Middle frontal gyrus (tissue), 1 donor: ENCODE measurements at regions not wholly inside any gene's neighbourhood (a gene's known extent, or its start where the extent isn't known, plus 50 kb on each side); places are given as distances from the start of the nearest gene placed in this dataset.
"Not testable (repeated sequence)": the region's sequence is repeated elsewhere in the genome, so short reads cannot be mapped to it uniquely, and the experiment has no call there.

Experiments
- DNase-seq: peaks from one replicate; pipeline ENCODE4 v3.0.0-alpha.2; 2015; ENCODE audit warnings: low spot score; ENCODE audit errors: extremely low spot score

DNA sequence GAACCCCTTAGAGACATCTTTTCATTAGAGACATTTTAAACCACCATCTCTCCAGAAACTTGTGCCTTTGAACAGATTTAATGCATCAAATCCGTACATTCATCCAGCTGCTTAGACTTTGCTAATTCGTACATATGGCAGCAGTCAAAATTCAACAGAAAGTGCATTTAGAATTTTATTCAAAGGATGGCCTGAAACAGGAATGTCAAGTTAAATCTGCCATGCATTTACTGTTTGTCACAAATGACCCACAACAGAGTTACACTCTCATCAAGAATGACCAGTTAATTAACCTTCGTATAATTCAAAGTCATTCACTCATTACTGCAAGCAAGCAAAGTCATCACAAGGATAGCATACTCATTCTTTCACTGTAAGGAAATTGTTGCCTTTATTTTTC lies 284.3 kb downstream of the SLC7A11 start:
- no peak for DNase-seq

DNA sequence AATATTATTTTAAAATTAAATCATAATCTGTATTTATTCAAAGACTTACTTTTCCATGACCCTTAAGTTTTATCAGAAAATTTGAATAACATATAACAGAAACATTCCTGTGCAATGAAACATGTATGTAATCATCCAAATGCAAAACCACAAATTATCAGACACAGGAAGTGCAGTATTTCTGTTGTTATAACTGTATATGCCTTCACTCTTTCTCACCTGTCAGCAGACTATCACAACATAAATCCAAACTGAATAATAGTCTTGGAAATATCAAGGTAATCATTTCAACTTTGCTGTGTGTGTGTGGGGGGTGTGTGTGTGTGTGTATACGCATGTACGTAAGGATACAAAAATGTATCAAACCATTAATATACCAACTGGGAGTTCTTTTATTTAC lies 285.9 kb downstream of the SLC7A11 start:
- no peak for DNase-seq

DNA sequence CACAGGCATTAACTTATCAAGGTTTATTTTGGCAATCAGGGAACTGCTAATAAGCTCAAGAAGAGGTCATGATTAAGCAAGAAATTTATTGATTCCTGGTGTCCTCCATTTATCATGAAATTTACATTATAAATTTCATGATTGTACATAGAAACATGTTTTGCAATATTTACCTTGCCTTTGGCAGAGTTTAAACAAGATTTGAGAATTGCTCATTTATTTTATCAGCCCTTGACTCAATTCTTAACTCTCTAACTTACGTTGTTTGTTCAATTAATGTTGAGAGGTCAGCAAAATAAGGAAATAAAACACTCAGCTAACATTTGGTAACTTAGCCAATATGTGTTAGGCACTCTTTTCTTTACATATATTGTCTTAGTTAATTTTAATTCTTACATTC lies 286.6 kb downstream of the SLC7A11 start:
- DNase-seq, result no peak

DNA sequence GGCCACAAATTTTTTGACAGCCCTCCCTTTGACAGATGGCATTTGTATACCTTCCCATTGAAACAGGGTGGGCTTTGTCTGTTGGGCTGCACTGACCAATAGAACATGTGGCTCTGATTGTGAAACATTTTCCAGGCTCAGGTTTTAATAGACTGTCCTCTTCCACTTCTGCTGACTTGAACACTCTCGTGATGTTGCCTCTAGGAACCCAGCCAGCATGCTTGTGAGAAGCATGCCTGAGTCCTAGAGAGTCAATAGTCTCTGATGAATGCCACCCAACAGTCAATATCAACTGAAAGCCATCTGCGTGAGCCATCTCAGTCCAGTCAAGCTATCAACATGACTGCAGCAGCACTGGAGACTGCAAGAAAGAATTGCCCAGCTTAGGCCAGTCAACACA lies 290.0 kb downstream of the SLC7A11 start:
- DNase-seq, result no peak

DNA sequence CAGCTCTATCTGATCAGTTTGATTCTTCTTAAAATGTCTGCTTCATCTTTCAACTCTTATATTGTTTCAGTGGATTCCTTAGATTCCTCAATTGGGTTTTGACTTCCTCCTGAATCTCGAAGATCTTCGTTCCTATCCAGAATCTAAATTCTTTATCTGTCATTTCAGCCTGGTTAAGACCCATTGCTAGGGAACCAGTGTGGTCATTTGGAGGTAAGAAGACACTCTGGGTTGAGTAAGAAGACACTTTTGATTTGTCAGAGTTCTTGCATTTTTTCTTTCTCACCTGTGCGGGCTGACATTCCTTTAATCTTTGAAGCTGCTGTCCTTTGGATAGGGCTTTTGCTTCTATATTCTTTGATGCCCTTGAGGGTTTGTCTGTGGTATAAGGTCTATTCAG lies 291.9 kb downstream of the SLC7A11 start:
- DNase-seq, result no peak

DNA sequence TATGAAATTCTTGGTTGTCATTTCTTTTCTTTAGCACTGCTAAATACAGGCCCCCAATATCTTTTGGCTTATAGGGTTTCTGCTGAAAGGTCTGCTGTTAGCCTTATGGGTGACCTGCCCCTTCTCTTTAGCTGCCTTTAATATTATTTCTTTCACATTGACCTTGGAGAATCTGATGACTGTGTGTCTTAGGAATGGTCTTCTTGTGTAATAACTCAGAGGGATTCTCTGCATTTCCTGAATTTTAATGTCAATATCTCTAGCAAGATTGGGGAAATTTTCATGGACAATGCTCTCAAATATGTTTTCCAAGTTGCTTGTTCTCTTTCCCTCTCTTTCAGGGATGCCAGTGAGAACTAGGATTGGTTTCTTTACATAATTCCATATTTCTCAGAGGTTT lies 292.4 kb downstream of the SLC7A11 start:
- no peak for DNase-seq

DNA sequence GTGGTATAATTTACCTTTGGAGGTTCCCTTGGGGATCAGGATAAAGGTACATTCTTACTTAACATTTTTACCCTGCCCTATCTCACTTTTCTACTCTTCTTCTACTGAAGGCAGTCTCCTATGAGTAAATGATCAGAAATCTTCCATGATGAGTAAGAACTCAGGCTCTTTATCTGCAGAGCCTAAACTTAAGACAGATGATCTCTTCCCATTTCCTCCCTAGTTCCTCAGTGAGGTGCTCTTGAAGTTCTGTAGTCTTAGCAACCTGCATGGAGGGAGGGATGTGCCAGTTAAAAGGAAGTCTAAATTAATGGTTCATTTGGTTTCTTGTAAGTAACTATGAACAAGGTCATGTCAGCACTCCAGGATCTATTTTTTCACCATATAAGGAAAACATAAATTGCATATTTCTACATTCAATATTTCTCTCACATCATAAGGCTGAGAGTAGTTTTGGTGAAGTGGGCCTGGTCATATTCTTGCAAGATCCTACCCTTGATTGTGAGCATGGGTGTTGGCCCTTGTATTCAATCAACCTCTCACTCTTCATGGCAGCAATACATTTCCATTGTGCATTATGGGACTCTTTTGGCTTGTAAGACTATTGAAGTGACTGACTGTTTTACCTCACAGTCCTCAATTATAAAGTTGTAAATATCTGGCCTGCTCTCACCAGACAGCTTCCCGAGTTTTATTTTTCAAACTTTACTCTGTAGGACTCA lies 295.5 kb downstream of the SLC7A11 start:
- no peak for DNase-seq

DNA sequence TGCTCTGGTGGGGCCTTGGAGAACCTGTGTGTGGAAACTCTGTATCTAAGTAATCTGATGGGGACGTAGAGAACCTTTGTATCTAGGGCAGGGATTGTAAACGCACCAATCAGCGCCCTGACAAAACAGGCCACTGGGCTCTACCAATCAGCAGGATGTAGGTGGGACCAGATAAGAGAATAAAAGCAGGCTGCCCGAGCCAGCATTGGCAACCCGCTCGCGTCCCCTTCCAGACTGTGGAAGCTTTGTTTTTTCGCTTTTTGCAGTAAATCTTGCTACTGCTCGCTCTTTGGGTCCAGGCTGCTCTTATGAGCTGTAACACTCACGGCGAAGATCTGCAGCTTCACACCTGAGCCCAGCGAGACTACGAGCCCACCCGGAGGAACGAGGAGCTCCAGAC lies 299.3 kb downstream of the SLC7A11 start:
- DNase-seq, result not testable (repeated sequence)

DNA sequence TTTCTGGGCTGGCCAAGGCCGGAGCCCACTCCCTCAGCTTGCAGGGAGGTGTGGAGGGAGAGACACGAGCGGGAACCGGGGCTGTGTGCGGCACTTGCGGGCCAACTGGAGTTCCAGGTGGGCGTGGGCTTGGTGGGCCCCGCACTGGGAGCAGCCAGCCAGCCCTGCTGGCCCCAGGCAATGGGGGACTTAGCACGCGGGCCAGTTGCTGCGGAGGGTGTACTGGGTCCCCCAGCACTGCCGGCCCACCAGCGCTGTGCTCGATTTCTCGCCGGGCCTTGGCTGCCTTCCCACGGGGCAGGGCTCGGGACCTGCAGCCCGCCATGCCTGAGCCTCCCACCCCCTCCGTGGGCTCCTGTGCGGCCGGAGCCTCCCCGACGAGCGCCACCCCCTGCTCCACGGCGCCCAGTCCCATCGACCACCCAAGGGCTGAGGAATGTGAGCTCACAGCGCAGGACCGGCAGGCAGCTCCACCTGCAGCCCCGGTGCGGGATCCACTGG lies 300.1 kb downstream of the SLC7A11 start:
- DNase-seq, result not testable (repeated sequence)

DNA sequence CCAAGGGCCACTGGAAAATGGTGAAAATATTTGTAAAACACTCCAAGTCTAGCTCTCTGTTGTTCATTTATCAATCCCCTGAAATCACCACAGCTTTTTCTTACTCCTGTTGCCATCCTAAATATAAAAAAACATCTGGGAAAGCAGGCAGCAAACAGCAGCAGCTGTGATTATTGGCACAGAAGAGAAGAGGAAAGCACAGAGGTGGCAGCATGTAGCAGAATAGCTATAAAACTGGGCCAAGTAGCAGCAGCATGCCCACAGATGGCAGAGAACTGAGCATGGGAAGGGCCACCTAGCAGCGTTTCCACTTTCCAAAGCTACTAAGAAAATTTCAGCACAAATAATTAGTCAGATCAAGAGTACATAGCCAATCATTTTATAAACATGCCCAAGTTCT lies 307.2 kb downstream of the SLC7A11 start:
- no peak for DNase-seq

DNA sequence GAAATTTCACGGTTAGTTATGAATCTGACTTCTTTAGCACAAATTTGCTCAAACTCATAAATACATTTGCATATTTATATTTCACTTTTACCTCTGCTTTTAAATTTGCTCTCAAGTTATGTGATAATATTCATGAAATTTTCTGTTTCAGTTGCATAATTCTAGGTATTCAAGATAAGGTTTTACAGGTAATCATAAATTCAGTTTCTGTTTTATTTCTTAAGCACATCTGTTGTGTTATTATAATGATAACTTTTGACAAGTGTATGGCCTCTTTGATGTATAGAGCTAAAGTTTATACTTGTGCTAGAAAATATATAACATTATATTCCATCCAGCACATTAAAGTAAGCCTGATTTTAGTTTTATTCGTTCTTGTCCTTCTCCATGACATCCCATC lies 308.1 kb downstream of the SLC7A11 start:
- DNase-seq, result no peak

DNA sequence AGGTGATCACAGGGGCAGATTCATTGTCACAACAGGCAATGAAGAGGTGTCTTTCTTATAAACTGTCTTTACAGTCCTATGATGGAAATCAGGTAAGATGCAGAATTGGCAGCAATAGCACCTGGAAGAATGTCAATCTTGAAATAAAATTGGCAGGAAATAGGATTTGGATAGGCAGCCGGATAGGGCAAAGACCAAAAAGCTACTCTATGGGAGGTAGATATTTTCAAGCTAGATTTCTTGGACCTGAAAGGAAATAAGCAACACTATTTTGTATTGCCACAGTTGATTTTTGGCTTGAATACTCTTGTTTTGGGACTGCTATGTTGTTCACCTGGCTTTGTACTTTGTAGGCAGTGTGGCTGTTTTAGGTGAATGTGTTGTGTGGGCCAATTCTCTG lies 314.2 kb downstream of the SLC7A11 start:
- no peak for DNase-seq

DNA sequence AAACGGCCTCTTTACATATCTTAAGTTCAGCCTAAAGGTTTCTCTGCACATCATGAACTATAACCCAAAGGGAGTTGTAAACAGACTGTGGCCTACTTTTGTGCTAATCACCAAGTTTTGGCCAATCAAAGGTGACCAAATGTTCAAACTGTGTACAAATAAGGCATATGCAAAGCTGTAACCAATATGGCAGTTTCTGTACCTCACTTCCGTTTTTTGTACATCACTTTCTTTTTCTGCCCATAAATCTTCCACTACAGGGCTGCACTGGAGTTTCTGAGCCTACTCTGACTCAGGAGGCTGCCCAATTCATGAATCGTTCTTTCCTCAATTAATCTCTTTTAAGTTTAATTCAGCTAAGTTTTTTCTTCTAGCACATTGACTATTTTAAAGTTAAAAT lies 318.7 kb downstream of the SLC7A11 start:
- no peak for DNase-seq

DNA sequence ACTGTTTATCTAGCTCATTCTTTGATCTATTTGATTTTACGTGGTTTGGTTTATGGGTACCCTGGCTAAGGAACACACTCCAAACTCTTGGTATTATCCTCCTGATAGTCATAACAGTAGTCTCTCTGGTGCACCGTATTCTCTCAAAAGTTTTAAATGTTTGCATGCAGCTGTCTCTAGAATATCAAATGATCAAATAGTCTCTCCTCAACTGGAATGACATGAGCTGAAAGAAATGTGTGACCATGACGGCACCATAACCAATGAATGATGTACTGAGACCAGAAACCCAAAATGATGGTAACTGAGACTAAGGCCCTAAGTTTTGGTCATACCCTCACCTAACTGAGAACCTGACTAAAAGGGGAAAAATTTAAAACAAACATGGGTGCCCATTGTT lies 319.4 kb downstream of the SLC7A11 start:
- no peak for DNase-seq

DNA sequence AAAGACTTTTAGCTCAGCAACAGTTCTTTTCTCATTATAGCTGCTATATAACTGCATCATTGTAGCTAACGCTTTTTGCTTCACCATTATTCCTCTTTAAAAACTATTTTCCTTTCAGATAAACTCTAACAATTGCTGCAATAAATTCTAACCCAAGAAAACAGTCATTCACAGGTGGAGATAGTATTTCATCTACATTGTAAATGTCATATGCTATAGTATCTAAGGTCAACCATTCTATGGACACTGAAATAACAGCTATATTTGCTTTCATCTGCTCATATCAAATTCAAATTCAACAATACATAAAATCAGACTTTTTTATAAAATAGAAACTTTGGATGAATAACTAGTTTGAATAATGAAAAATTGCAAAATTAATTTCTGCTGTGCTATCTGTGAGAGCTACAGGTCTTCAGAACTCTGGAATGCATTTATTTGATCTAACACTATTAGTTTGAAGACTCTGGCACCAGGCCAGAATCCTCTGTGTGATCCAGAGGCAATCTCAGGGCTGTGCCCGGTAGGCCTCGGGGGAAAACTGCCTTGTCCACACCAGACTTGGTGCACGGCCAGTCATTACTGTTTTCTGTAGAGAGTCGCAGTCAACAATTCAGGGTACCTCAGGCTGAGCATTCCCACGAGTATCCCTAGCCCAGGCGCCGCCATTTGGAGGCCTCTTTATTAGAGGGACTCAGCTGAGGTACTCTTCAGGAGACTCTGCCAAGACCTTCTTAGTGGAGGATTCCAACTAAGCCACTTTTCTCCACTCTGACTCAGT lies 332.4 kb downstream of the SLC7A11 start:
- no peak for DNase-seq

DNA sequence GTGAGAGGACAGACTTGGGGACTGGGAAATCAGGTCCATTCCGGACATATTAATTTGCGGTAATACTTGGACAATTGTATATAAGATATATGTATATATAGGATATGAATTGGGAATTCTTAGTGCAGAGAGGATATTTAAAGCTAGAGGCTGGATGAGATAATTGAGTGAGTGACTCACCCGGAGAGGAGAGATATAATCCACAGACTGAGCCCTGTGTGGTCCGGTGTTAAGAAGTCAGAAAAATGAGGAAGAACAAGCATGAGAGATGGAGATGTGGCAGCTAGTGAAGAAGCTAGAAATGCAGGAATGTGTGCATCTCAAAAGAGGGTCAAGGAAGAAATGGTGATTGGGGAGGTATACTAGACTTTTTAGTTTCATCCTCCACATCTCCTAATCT lies 336.2 kb downstream of the SLC7A11 start:
- no peak for DNase-seq

DNA sequence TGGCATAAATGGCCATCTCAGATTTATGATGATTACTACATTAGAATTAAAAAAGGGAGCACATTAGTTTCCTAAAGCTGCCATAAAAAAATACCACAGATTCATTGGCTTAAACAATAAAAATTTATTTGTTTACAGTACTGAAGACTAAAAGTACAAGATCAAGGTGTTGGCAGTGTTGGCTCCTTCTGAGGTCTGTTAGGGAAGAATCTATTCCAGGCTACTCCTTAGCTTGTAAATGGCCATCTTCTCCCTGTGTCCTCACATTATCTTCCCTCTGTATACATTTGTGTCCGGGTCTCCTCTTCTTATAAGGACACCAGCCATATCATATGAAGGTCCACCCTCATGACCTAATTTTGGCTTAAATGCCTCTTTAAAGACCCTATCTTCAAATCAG lies 341.0 kb downstream of the SLC7A11 start:
- no peak for DNase-seq

DNA sequence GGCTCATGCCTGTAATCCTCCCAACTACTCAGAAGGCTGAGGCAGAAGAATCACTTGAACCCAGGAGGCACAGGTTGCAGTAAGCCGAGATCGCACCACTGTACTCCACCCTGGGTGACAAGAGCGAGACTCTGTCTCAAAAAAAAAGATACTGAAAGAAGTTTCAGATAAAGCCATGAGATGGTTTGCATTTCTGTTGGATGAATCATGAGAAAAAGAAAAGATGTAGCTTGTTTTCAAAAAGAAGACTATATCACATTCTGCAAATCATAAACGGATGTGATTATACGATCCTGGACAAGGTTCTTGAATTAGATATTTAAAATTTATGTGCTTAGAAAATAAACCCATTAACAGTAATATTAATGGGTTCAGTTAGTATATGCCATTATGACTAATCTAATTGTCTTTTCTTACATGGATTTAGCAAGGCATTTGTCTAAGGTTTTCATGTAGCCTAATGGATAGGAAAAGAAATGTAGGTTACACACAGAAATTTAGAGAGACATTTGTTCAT lies 345.9 kb downstream of the SLC7A11 start:
- DNase-seq, result no peak

DNA sequence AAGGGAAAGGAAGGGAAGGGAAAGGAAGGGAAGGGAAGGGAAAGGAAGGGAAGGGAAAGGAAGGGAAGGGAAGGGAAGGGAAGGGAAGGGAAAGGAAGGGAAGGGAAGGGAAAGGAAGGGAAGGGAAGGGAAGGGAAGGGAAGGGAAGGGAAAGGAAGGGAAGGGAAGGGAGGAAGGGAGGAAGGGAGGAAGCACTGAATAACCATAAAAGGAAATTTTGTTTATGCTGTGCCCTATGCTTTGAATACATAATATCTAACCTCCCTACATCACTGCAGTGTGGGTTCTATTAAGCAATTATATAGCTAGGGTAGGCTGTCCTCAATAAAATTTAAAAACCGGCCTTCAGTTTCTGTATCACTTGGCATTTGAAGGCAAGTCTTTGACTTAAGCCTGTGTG lies 346.6 kb downstream of the SLC7A11 start:
- not testable (repeated sequence) for DNase-seq

DNA sequence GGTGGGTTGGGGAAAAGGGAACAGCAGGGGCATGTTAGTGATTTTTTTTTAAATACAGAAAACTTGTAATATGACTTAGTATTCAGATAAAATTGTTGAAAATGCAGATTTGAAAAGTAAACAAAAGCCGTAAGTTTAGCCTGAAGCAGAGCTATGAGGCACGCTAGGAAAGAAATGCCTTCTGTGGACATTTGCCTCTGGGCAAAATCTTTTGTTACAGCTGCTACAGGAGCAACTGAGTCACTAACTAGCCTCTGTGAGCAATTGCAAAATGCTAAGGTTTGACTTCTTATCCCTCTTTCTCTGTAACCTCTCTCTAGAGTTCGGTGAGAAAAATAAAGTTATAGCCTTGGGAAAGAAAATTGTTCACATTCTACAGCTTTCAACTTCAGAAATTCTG lies 350.0 kb downstream of the SLC7A11 start:
- no peak for DNase-seq

DNA sequence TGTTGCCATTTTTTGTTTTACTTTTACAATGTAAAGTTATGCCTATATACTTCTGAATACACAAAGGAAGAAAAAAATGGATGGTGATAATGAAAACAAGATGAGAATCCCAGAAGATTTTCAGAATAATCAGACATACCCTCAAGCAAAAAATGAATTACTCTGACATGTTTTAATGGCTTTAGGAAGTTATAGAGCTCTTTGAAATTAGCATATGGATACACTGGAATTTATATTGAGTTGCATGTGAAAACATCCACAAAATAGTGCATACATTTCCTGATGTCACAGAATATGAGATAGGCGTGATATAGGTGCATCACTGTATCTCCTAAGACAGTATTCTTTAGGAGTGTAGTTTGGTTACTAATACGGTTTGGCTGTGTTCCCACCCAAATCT lies 351.3 kb downstream of the SLC7A11 start:
- no peak for DNase-seq

DNA sequence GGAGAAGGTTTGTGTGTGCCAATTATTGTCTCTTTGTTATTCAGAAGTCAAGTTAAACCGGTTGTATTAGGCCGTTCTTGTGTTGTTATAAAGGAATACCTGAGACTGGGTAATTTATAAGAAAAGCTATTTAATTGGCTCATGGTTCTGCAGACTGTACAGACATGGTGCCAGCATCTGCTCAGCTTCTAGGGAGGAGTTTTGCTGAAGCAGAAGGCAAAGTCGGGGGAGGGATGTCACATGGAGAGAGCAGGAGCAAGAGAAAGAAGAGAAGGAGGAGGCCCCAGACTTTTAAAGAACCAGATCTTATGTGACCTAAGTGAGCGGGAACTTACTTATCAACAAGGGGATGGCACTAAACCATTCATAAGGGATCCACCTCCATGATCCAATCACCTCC lies 349.3 kb upstream of the PCDH18 start:
- no peak for DNase-seq

DNA sequence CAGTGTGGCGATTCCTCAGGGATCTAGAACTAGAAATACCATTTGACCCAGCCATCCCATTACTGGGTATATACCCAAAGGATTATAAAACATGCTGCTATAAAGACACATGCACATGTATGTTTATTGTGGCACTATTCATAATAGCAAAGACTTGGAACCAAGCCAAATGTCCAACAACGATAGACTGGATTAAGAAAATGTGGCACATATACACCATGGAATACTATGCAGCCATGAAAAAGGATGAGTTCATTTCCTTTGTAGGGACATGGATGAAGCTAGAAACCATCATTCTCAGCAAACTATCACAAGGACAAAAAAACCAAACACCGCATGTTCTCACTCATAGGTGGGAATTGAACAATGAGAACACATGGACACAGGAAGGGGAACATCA lies 335.8 kb upstream of the PCDH18 start:
- not testable (repeated sequence) for DNase-seq
